ENCODE measurements at regions not wholly inside any gene's neighbourhood (a gene's known extent, or its start where the extent isn't known, plus 50 kb on each side); places are given as distances from the start of the nearest gene placed in this dataset.

DNA sequence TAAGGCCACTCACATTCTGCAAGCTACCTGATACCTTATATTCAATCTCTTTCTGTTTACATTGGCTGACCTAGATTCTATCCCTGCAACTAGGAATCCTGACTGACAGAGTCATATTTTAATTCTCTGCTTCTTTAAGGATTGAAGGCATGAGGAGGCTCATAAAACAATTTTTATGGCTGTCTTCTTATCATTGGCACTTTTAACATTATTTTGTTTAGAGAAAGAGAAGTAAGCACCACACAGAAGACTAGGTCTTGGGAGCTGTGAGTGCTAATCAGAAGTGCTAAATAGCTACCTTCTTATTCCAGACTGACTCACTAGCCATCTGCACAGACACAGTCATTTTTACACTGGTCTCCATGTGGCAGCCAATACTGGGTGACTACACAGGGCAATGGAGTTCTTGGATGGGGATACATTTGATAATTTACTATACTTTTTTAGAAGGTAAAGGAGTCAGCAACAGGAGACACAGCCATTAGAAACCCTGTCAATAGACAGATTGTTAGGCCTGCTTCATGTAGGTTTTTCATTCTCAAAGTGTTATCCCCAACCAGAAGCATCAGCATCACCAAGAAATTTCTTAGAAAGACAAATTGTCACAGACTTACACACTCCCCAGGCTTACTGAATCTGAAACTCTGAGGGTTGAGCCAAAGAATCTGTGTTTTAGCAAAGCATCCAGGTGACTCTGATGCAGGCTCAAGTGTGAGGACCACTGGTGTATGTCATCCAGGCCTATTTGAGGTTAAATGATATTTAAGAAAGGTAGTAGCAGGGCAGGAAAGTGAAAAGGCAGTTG is 214.1 kb downstream of the DUSP6 start:
- Histone ChIP-seq H3K9ac (ENCODE audit: low read length) (no peak overlapping the region), H3K9me3 (ENCODE audit: control insufficient read depth, insufficient read depth, low read depth, low read length) (no peaks in the 10 kb centered on the region)

GRCh38 chr12:89135976-89136634 is 216.2 kb downstream of the DUSP6 start:
- Histone ChIP-seq H3K27ac (ENCODE audit: low read depth, low read length) (no peak overlapping the region), H3K27me3 (ENCODE audit: control insufficient read depth, insufficient read depth, low read length) (no peaks in the 10 kb centered on the region), H3K4me3 (ENCODE audit: low read depth, low read length) (no peak overlapping the region), H3K9me3 (ENCODE audit: control insufficient read depth, insufficient read depth, low read depth, low read length) (no peaks in the 10 kb centered on the region), H3K4me1 (ENCODE audit: control insufficient read depth, insufficient read depth, low read length) (no peaks in the 10 kb centered on the region; the same call in 1 of the 2 replicates), H3K36me3 (ENCODE audit: control insufficient read depth, insufficient read depth, low read length) (no peaks in the 10 kb centered on the region), H3K9ac (ENCODE audit: low read length) (no peak overlapping the region)

More for the DNA sequence above, 214.1 kb downstream of the DUSP6 start:
- no peak overlapping the region for H3K27ac ChIP-seq (ENCODE audit: low read depth, low read length)
- H3K27me3 ChIP-seq (ENCODE audit: control insufficient read depth, insufficient read depth, low read length), result no peaks in the 10 kb centered on the region
- H3K4me1 ChIP-seq (ENCODE audit: control insufficient read depth, insufficient read depth, low read length), result no peaks in the 10 kb centered on the region; the same call in 1 of the 2 replicates
- no peaks in the 10 kb centered on the region for H3K36me3 ChIP-seq (ENCODE audit: control insufficient read depth, insufficient read depth, low read length)
- no peak overlapping the region for H3K4me3 ChIP-seq (ENCODE audit: low read depth, low read length)

DNA sequence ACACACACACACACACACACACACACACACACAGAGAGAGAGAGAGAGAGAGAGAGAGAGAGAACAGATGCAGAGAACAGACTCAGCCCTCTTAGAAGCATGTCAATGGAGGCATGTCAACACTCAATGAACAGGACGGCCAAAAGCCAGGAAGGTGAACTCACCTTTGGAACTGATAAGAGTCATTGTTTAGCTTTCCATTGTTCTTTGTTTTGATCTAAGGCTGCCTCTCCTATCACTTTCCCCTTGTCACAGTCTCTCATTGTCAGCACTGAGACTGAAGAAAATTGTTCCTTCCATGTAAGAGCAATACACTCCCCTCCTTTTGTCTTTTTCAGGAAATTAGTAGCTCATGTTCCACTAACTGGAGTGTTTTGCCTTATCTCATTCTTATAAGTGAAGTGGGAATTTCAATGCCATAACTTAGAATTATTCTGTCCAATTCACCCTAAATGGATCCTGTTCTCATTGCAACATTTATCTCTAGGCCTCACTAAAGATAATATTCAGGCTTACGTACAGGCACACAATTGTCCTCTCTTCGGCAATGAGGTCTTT is 218.0 kb downstream of the DUSP6 start:
- Histone ChIP-seq H3K9ac (ENCODE audit: low read length) (no peak overlapping the region), H3K4me3 (ENCODE audit: low read depth, low read length) (no peak overlapping the region), H3K4me1 (ENCODE audit: control insufficient read depth, insufficient read depth, low read length) (no peaks in the 10 kb centered on the region; the same call in 1 of the 2 replicates), H3K27ac (ENCODE audit: low read depth, low read length) (no peak overlapping the region), H3K27me3 (ENCODE audit: control insufficient read depth, insufficient read depth, low read length) (no peaks in the 10 kb centered on the region), H3K36me3 (ENCODE audit: control insufficient read depth, insufficient read depth, low read length) (no peaks in the 10 kb centered on the region), H3K9me3 (ENCODE audit: control insufficient read depth, insufficient read depth, low read depth, low read length) (no peaks in the 10 kb centered on the region)

DNA sequence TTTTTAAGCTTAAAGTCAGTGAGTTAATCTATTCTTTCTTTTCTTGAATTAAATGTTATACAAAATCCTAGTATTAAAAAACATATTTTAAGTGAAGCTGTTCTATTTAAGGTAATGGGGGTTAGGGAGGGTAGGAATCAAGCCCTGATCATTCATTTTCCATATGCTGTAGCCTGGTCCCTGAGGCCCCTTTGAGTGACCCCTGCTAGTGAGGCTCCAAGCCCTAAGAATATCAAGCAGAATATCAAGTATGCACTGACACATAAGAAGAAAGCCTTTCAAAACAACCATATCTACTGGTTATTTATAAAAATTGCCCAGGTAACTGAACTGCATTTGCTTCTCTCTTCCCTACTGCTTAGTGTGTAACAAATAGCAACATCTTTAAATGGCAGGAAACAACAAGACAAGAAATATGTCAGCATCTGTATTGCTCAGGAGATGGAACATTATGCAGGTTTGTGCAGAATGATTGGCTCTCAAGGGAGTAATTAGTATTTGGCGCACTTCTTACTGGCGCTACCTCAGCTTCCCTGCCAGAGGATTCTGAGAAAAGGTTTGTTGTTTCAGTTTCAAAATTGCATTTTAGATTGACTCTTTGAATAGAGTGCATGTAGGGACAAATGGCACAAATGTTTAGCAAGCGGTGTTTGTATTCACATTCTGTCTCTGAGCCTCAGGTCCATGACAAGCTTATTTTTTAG is 223.0 kb downstream of the DUSP6 start:
- no peaks in the 10 kb centered on the region for H3K4me1 ChIP-seq (ENCODE audit: control insufficient read depth, insufficient read depth, low read length)
- no peak overlapping the region for H3K9ac ChIP-seq (ENCODE audit: low read length)
- no peaks in the 10 kb centered on the region for H3K27me3 ChIP-seq (ENCODE audit: control insufficient read depth, insufficient read depth, low read length)
- H3K4me3 ChIP-seq (ENCODE audit: low read depth, low read length), result no peak overlapping the region
- H3K27ac ChIP-seq (ENCODE audit: low read depth, low read length), result no peak overlapping the region
- H3K9me3 ChIP-seq (ENCODE audit: control insufficient read depth, insufficient read depth, low read depth, low read length), result no peaks in the 10 kb centered on the region
- no peaks in the 10 kb centered on the region for H3K36me3 ChIP-seq (ENCODE audit: control insufficient read depth, insufficient read depth, low read length)

DNA sequence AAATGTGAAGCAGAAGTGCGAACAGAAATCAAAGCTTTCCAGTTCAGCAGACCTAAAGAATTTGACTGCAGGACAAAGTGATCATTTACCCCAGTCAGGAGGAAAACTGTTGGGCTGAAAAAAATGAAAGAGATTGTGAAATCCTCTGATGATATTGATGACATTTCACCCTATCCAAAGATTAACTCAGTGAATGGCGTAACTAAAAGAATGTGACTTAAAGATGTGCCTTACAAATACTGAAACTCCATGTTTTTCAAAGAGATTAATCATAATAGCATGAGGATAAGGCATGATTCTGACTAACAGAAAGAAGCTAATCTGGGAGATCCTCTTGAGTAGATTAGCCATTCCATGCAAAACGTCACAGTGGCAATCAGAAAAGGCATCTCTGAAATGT is 225.6 kb downstream of the DUSP6 start:
- Histone ChIP-seq H3K36me3 (ENCODE audit: control insufficient read depth, insufficient read depth, low read length) (no peaks in the 10 kb centered on the region), H3K27me3 (ENCODE audit: control insufficient read depth, insufficient read depth, low read length) (no peaks in the 10 kb centered on the region), H3K9me3 (ENCODE audit: control insufficient read depth, insufficient read depth, low read depth, low read length) (no peaks in the 10 kb centered on the region), H3K4me1 (ENCODE audit: control insufficient read depth, insufficient read depth, low read length) (no peaks in the 10 kb centered on the region), H3K9ac (ENCODE audit: low read length) (no peak overlapping the region), H3K27ac (ENCODE audit: low read depth, low read length) (no peak overlapping the region), H3K4me3 (ENCODE audit: low read depth, low read length) (no peak overlapping the region)

GRCh38 chr12:89122852-89123251 is 229.4 kb downstream of the DUSP6 start:
- Histone ChIP-seq H3K4me1 (ENCODE audit: control insufficient read depth, insufficient read depth, low read length) (no peaks in the 10 kb centered on the region), H3K27me3 (ENCODE audit: control insufficient read depth, insufficient read depth, low read length) (no peaks in the 10 kb centered on the region), H3K9me3 (ENCODE audit: control insufficient read depth, insufficient read depth, low read depth, low read length) (no peaks in the 10 kb centered on the region), H3K4me3 (ENCODE audit: low read depth, low read length) (no peak overlapping the region), H3K9ac (ENCODE audit: low read length) (no peak overlapping the region), H3K36me3 (ENCODE audit: control insufficient read depth, insufficient read depth, low read length) (no peaks in the 10 kb centered on the region), H3K27ac (ENCODE audit: low read depth, low read length) (no peak overlapping the region)

- no peaks in the 10 kb centered on the region for H3K36me3 ChIP-seq (ENCODE audit: control insufficient read depth, insufficient read depth, low read length)
- H3K4me3 ChIP-seq (ENCODE audit: low read depth, low read length), result no peak overlapping the region
- no peak overlapping the region for H3K9ac ChIP-seq (ENCODE audit: low read length)
- no peaks in the 10 kb centered on the region for H3K27me3 ChIP-seq (ENCODE audit: control insufficient read depth, insufficient read depth, low read length)
- H3K9me3 ChIP-seq (ENCODE audit: control insufficient read depth, insufficient read depth, low read depth, low read length), result no peaks in the 10 kb centered on the region
- H3K4me1 ChIP-seq (ENCODE audit: control insufficient read depth, insufficient read depth, low read length), result peaks cover 7% of the 10 kb centered on the region
- no peak overlapping the region for H3K27ac ChIP-seq (ENCODE audit: low read depth, low read length)
These were observed 234.8 kb downstream of the DUSP6 start for GRCh38 chr12:89117448-89118034.

DNA sequence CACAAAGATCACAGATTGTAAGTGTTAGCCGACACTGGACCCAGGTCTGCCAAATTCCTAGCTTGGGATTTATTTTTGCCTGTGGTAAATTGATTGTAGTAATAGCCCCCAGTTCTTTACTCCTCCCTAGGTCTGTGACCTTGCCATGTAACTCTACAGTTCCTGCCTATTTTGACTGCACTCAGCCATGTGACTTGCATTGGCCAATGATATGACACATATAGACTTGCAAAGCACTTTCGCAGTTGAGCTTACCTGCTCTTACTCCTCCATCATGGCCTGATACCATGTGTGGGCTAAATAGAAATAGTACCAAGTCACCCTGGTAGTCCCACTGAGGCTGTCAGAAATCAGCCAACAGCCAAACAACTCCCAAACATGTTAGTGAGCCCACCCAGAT is 240.3 kb downstream of the DUSP6 start:
- Histone ChIP-seq H3K4me1 (ENCODE audit: control insufficient read depth, insufficient read depth, low read length) (peaks cover 3% of the 10 kb centered on the region; the same call in 1 of the 2 replicates), H3K27me3 (ENCODE audit: control insufficient read depth, insufficient read depth, low read length) (no peaks in the 10 kb centered on the region), H3K36me3 (ENCODE audit: control insufficient read depth, insufficient read depth, low read length) (no peaks in the 10 kb centered on the region), H3K4me3 (ENCODE audit: low read depth, low read length) (no peak overlapping the region), H3K9ac (ENCODE audit: low read length) (no peak overlapping the region), H3K27ac (ENCODE audit: low read depth, low read length) (no peak overlapping the region), H3K9me3 (ENCODE audit: control insufficient read depth, insufficient read depth, low read depth, low read length) (no peaks in the 10 kb centered on the region)

- Histone ChIP-seq H3K4me1 (ENCODE audit: control insufficient read depth, insufficient read depth, low read length) (peaks cover 6% of the 10 kb centered on the region), H3K9ac (ENCODE audit: low read length) (no peak overlapping the region), H3K4me3 (ENCODE audit: low read depth, low read length) (no peak overlapping the region), H3K9me3 (ENCODE audit: control insufficient read depth, insufficient read depth, low read depth, low read length) (no peaks in the 10 kb centered on the region), H3K27me3 (ENCODE audit: control insufficient read depth, insufficient read depth, low read length) (no peaks in the 10 kb centered on the region), H3K36me3 (ENCODE audit: control insufficient read depth, insufficient read depth, low read length) (no peaks in the 10 kb centered on the region), H3K27ac (ENCODE audit: low read depth, low read length) (no peak overlapping the region)
These were observed 244.0 kb downstream of the DUSP6 start for GRCh38 chr12:89108265-89108664.

GRCh38 chr12:89106950-89107349 is 245.4 kb downstream of the DUSP6 start:
- no peak overlapping the region for H3K4me3 ChIP-seq (ENCODE audit: low read depth, low read length)
- no peaks in the 10 kb centered on the region for H3K27me3 ChIP-seq (ENCODE audit: control insufficient read depth, insufficient read depth, low read length)
- no peaks in the 10 kb centered on the region for H3K36me3 ChIP-seq (ENCODE audit: control insufficient read depth, insufficient read depth, low read length)
- H3K9ac ChIP-seq (ENCODE audit: low read length), result no peak overlapping the region
- H3K9me3 ChIP-seq (ENCODE audit: control insufficient read depth, insufficient read depth, low read depth, low read length), result no peaks in the 10 kb centered on the region
- H3K27ac ChIP-seq (ENCODE audit: low read depth, low read length), result no peak overlapping the region
- H3K4me1 ChIP-seq (ENCODE audit: control insufficient read depth, insufficient read depth, low read length), result peaks cover 6% of the 10 kb centered on the region
